Sigmoid colon (tissue), 4 donors: ENCODE measurements at regions not wholly inside any gene's neighbourhood (a gene's known extent, or its start where the extent isn't known, plus 50 kb on each side); places are given as distances from the start of the nearest gene placed in this dataset.

Experiments
- CTCF ChIP-seq, 4 experiments: fragments of 450-650 bp in 3 of 4; fragments of 200-600 bp in 1 of 4; IDR thresholded peaks; one replicate each; pipeline ENCODE4 v1.5.1; 2016 to 2019; ENCODE audit warnings: antibody characterized with exemption in 4 of 4, mild to moderate bottlenecking in 3 of 4, moderate library complexity in 2 of 4
- EP300 ChIP-seq, 4 donors: sonication (generic); formaldehyde crosslinking; IDR thresholded peaks; one replicate each; pipeline ENCODE4 v1.6.1; 2017; ENCODE audit warnings: antibody characterized with exemption in 4 of 4
- POLR2A ChIP-seq, 2 donors: fragments of 450-650 bp; IDR thresholded peaks; one replicate each; pipeline ENCODE4 v1.6.1; 2016; ENCODE audit warnings: antibody characterized with exemption in 2 of 2, mild to moderate bottlenecking in 2 of 2, moderate library complexity in 2 of 2
- POLR2AphosphoS5 ChIP-seq, 4 donors: sonication (generic); formaldehyde crosslinking; IDR thresholded peaks; one replicate each; pipeline ENCODE4 v1.6.1; 2017; ENCODE audit warnings: antibody characterized with exemption in 4 of 4

GRCh38 chr3:117526470-117527079 lies 817.0 kb downstream of the TUSC7 start:
- TF ChIP-seq POLR2AphosphoS5 (IDR thresholded peaks at IDR 0.05) (no peak), CTCF (IDR thresholded peaks at IDR 0.05) (peak in 3 of 4 experiments; percentile 30 to 42 (median 40)), POLR2A (IDR thresholded peaks at IDR 0.05) (no peak), EP300 (IDR thresholded peaks at IDR 0.05) (no peak)
